Urinary bladder (tissue), 3 donors: ENCODE measurements at regions not wholly inside any gene's neighbourhood (a gene's known extent, or its start where the extent isn't known, plus 50 kb on each side); places are given as distances from the start of the nearest gene placed in this dataset.

Source experiments
- DNase-seq: peaks from one replicate; pipeline ENCODE4 v3.0.0-alpha.2; 2015; ENCODE audit errors: extremely low spot score
- H3K27ac ChIP-seq: one replicate; pipeline ENCODE4 v1.5.1; 2013; ENCODE audit warnings: low read depth, mild to moderate bottlenecking, moderate library complexity
- H3K36me3 ChIP-seq: one replicate; pipeline ENCODE4 v1.6.1; 2013; ENCODE audit warnings: mild to moderate bottlenecking, moderate library complexity; ENCODE audit not compliant: insufficient read depth
- H3K4me1 ChIP-seq: one replicate; pipeline ENCODE4 v1.6.1; 2013; ENCODE audit warnings: mild to moderate bottlenecking, moderate library complexity; ENCODE audit not compliant: insufficient read depth
- H3K4me3 ChIP-seq: one replicate; pipeline ENCODE4 v1.5.1; 2013; ENCODE audit warnings: low read depth, low read length
- WGBS: extraction: QIAGEN DNeasy Blood & Tissue Kit; methylation state at CpG from one replicate; pipeline ENCODE4 v1.1.7; 2013; 5-methylcytosine and 5-hydroxymethylcytosine counted together
- donor health status: healthy with polysubstance abuse.
- donor health status: healthy.

DNA sequence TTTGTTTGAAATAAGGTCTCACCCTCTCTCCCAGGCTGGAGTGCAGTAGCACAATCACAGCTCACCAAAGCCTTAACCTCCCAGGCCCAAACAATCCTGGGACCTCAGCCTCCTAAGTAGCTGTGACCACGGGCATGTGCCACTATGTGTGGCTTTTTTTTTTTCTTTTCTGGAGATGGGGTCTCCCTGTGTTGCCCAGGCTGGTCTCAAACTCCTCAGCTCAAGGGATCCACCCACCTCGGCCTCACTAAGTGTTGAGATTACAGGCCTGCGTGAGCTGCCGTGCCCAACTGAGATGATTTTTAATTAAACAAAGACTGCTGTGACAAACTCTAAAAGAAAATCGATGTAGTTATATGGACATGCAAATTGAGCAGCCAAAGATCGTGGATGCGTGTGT is 768.4 kb upstream of the ADGRL2 start:
- no peak overlapping the region for H3K27ac ChIP-seq
- no peaks in the 10 kb centered on the region for H3K36me3 ChIP-seq
- no peaks in the 10 kb centered on the region for H3K4me1 ChIP-seq
- H3K4me3 ChIP-seq, result no peak overlapping the region
- DNase-seq, result no peak
- 86% methylated on average over 7 of the region's 7 CpGs for WGBS

DNA sequence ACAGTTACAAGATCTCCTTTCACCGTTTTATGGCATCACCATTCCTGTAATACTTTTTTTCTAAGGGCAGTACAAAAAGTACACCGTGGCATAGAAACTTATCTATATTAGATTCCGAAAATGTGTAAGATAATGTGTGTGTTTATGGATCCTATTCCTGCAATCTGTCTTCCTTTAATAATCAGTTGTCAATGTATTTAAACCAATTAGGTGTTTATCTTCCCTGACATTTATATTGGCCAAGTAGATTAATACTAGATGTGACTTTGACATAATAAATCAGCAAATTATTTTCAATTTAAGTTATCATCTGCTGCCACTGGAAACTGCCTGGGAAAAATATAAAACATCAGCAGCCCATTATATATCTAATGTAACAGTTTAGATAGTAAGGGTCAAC is 770.3 kb upstream of the ADGRL2 start:
- Histone ChIP-seq H3K4me1 (no peaks in the 10 kb centered on the region), H3K27ac (no peak overlapping the region), H3K36me3 (no peaks in the 10 kb centered on the region), H3K4me3 (no peak overlapping the region)
- WGBS, result 58% methylated on average over 3 of the region's 3 CpGs
- DNase-seq, result no peak

DNA sequence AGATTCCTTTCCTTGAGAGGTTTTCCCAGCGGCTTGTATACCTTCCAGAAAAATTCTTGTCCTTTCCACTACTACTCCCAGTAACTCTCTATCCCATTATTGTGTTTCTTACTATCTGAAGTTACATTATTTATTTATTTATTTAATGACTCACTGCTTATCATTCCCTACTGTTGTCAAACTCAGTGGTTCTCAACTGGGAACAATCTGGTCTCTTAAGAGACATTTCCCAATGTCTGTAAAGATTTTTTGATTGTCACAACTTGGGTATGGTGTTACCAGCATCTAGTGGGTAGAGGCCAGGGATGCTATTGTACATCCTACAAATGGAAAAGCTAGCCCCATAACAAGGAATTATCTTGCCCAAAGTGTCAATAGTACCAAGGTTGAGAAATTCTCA is 771.5 kb upstream of the ADGRL2 start:
- Histone ChIP-seq H3K27ac (no peak overlapping the region), H3K4me1 (no peaks in the 10 kb centered on the region), H3K36me3 (no peaks in the 10 kb centered on the region), H3K4me3 (no peak overlapping the region)
- no peak for DNase-seq
- 95% methylated on average over 1 of the region's 1 CpG for WGBS

DNA sequence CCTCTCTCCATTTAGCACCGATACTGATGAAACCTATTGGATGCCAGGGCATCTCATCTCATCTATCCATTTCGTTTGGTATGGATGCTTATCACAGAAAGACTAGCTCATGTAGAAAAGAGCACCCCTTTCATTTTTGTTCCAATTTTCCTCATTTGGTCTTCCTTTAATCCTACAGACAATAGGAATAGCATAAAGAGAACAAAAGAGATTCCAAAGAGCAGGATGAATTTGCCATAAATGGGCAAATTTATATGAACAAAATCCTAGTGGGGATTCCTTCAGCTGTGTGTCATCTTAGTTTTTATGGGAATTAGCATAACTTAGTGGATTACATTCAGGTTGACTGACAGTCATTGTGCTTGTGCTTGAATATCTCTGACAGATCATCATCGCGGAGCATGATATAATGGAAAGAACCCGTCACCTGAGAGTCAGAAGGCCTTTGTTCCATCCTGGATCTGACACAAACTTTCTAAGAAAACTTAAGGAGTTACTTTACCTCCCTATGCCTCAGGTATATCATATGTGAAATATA is 777.5 kb upstream of the ADGRL2 start:
- DNase-seq, result no peak
- Histone ChIP-seq H3K27ac (no peak overlapping the region), H3K36me3 (no peaks in the 10 kb centered on the region), H3K4me3 (no peak overlapping the region), H3K4me1 (no peaks in the 10 kb centered on the region)
- 94% methylated on average over 5 of the region's 5 CpGs for WGBS

DNA sequence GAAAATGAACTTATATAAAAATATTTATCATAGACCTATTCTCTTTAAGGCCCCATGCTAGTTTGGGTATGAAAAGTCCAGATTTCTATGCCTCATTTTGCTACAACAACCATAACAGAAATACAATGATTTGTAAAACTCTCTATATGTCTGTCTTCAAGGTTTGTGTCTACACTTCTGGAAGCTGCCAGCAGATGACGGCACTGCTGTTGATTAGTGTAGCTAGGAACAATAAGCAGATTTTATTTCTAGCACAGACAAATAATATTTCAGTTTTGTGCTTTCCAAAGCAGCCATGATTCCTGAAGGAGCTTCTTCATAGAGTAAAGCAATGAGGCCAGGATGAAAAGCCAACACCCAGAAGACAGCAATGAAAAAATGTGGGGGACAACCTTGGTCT is 779.6 kb upstream of the ADGRL2 start:
- H3K4me3 ChIP-seq, result no peak overlapping the region
- H3K27ac ChIP-seq, result no peak overlapping the region
- no peak for DNase-seq
- no peaks in the 10 kb centered on the region for H3K36me3 ChIP-seq
- no peaks in the 10 kb centered on the region for H3K4me1 ChIP-seq
- WGBS, result 76% methylated on average over 1 of the region's 1 CpG

DNA sequence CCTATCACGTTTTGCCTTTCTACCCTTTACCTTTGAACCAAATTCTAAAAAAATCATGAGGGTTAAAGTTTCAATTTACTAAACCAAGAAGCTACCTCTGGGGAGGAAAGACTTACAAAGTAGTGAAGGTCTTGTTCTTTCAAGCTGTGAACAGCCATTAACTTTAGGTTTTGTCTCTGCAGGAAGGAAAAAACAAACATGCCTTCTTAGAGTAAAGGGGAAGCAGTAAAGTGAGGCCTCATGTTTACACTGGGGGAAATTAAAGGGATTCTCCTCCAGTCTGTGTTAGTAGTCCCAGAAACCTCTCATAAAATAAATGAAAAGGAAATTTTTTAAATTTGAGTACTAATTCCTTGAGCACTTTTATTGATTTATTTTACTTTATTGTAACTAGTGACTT is 780.2 kb upstream of the ADGRL2 start:
- Histone ChIP-seq H3K4me3 (no peak overlapping the region), H3K27ac (no peak overlapping the region), H3K4me1 (no peaks in the 10 kb centered on the region), H3K36me3 (no peaks in the 10 kb centered on the region)
- DNase-seq, result no peak
- 79% methylated on average over 1 of the region's 1 CpG for WGBS

DNA sequence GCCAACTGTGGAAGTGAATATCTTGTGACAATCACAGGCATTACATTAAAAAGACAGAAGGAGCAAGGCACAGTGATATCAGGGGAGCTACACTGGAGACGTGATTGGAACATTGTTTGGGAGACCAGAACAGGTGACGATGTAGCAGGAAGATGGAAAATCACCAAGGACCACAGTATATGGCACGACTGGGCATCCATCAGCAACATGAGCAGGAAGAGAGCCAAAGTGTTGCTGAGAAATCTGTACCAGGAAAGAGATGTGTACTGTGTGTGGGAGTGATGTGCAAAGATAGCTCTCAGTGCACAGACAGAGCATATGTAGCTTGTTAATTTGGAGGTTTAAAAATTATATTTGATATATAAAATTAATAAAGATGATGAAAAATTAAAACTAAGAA is 790.6 kb upstream of the ADGRL2 start:
- 84% methylated on average over 3 of the region's 3 CpGs for WGBS
- DNase-seq, result no peak
- Histone ChIP-seq H3K36me3 (no peaks in the 10 kb centered on the region), H3K4me3 (no peak overlapping the region), H3K4me1 (no peaks in the 10 kb centered on the region), H3K27ac (no peak overlapping the region)

DNA sequence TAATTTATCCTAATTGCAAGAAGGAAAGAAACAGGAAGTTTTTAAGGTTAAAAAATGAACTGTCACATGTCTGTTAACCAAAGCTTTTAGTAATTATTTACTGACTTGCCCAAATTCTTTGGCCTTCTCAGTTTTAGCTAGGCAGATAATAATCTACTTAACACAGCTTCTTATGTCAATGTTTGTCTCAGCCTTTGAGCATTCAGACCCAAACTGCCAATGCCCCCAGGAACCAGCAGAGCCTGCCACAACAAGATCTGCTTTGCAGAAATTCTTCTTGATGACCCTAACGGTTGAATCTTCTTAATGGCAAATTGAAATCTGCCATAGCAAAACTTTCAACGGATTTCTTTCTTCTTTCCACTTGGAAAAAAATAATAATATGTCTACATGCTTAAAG is 792.4 kb upstream of the ADGRL2 start:
- 69% methylated on average over 2 of the region's 2 CpGs for WGBS
- no peak overlapping the region for H3K27ac ChIP-seq
- H3K4me3 ChIP-seq, result no peak overlapping the region
- no peaks in the 10 kb centered on the region for H3K36me3 ChIP-seq
- H3K4me1 ChIP-seq, result no peaks in the 10 kb centered on the region
- DNase-seq, result no peak

DNA sequence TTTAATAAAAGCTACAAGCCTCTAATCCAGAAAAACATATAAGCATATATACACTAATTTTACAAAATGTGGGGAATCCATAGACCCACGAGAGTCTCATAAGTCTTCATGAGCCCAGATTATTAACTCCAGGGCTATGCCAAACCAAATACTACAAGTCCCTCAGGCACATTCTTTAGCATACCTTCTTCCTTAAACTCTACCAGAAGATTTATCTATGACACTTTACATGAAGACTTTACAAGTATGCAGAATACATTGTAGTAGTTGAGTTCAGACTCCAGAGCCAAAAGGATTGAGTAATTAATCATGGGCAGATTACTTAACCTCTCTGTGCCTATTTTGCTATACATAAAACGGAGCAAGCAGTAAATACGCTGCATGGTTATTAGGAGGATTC is 793.7 kb upstream of the ADGRL2 start:
- Histone ChIP-seq H3K27ac (no peak overlapping the region), H3K4me3 (no peak overlapping the region), H3K4me1 (no peaks in the 10 kb centered on the region), H3K36me3 (no peaks in the 10 kb centered on the region)
- DNase-seq, result no peak
- WGBS, result 88% methylated on average over 3 of the region's 3 CpGs

DNA sequence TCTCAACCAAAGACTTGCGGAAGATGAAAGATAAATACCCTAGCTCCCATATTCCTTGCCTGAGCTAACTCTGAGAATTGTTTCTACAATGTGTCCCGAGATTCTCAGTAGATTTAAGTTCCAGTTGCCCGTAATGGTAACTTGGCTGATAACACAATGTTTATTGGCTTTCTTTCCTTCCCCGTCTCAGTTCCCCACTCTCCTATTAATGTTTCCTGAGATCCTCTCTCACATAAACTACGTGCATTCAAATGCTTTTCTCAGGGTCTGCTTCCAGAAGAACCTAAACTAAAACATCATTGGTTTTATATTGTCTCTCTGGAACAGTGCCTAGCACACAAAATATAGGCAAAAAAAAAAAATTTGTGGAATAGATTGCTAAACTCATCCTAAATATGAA is 794.2 kb upstream of the ADGRL2 start:
- Histone ChIP-seq H3K4me3 (no peak overlapping the region), H3K27ac (no peak overlapping the region), H3K4me1 (no peaks in the 10 kb centered on the region), H3K36me3 (no peaks in the 10 kb centered on the region)
- no peak for DNase-seq
- 63% methylated on average over 5 of the region's 5 CpGs for WGBS

DNA sequence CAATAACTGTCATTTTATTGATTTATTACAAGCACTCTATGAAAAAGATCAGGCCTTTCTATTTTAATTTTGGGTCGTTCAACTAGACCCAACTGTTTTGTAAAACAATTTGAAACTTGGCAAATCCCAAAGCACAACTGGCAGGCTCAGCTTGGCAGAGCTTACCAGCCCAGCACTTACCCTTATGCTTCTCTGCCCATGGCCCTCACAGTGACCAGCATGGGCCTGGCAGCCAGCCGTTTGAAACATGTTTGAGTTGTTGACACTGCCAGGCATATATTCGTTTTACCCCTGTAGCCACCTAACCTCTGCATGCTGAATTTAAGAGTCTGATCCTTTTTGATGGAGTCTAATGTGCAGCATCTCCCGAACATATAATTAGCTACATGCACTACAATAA is 796.7 kb upstream of the ADGRL2 start:
- DNase-seq, result no peak

DNA sequence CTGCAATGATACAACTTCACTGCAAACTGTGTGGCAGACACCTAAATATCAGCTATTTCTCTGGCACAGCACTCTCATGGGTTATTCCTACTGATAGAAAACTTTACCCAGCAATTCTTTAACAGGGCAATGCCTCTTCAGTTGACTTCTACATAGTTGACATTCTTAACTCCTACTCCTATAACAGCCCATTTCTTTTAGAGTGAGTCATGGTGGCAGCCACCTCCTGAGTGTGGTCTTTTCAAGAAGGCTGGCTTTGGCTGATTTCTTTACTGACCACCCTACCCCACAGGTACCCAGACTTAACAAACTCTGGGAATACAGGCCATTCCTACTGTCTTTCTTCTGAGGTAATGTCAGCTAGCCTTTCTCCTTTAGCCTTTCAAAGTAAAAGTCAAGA is 805.8 kb upstream of the ADGRL2 start:
- Histone ChIP-seq H3K4me3 (no peak overlapping the region), H3K4me1 (no peaks in the 10 kb centered on the region), H3K27ac (no peak overlapping the region), H3K36me3 (no peaks in the 10 kb centered on the region)
- DNase-seq, result no peak

More for the DNA sequence above, 796.7 kb upstream of the ADGRL2 start:
- 65% methylated on average over 4 of the region's 4 CpGs for whole genome bisulfite sequencing
- Histone ChIP-seq H3K36me3 (no peaks in the 10 kb centered on the region), H3K27ac (no peak overlapping the region), H3K4me3 (no peak overlapping the region), H3K4me1 (no peaks in the 10 kb centered on the region)

DNA sequence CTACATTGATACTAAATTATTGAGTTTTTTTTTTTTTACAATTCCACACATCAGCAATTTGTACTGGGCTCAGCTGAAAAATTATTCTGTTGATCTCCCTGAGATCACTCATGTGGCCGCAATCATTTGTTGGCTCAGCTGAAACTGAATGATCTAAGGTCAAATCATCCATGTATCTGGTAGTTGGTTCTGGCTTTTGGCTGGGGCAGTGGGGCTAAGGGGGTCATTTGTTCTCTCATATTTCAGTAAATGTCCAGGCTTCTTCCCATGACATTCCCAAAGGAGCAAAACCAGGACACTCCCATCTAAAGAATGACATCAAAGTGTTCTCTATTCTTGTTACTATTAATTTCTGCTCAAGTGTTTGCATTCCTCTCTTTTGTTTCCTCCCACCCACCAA is 806.7 kb upstream of the ADGRL2 start:
- Histone ChIP-seq H3K36me3 (no peaks in the 10 kb centered on the region), H3K4me1 (no peaks in the 10 kb centered on the region), H3K27ac (no peak overlapping the region), H3K4me3 (no peak overlapping the region)
- WGBS, result 85% methylated on average over 1 of the region's 1 CpG
- no peak for DNase-seq

DNA sequence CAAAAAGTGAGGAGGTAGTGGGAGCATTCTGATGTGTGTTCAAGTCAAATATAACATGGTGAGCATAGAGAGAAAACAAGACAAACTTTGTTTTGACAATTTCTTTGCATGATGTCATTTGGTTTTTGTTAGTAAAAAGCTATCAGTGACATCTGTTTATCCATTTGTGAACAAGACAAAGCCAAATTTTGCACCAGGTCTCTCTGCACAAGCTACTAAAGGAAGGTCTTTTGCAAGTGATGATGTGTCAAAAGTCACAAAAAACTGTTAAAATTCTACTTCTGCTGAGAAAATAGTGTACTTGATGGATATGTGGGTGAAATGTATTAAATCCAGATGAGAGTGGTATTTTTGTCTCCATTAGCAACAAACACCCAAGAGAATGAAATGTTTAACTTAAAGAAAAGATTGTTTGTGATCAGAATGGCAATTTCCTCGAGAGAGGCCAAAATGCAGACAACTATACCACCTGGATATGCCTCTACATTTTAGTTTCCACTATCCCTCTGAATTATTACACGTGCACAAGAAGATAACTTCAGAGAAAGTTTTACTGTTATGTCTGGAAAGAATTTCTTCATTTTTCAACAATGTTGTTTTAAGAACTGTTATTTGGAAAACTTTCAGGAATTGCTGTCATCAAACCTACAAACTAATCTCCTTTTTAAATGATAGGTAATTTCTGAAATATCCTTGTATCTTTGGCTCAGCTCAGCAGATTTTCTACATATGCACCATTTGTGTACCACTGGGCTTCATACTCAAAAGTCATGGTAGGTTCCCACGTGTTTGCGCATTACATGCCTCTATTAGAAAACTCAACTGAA is 807.4 kb upstream of the ADGRL2 start:
- Histone ChIP-seq H3K4me3 (no peak overlapping the region), H3K36me3 (no peaks in the 10 kb centered on the region), H3K4me1 (no peaks in the 10 kb centered on the region), H3K27ac (no peak overlapping the region)
- DNase-seq, result no peak
- 82% methylated on average over 4 of the region's 4 CpGs for WGBS
